Body of pancreas (tissue), 4 donors: ENCODE measurements at regions not wholly inside any gene's neighbourhood (a gene's known extent, or its start where the extent isn't known, plus 50 kb on each side); places are given as distances from the start of the nearest gene placed in this dataset.

ENCODE experiments used
- ATAC-seq: fragments of 150-250 bp; one replicate; pipeline ENCODE4 v1.9.1; 2016
- DNase-seq, 4 donors: peaks; one replicate each; pipeline ENCODE4 v3.0.0-alpha.2; 2019
- H3K27ac ChIP-seq, 4 donors: fragments of 200-600 bp; sonication (generic); 1 replicate in 3 of 4; 2 replicates in 1 of 4; pipeline versions ENCODE4 v1.5.1 to v1.6.1; 2016 to 2019; ENCODE audit warnings: mild to moderate bottlenecking in 1 of 4, mixed read lengths in 1 of 4, moderate library complexity in 1 of 4
- H3K27me3 ChIP-seq, 2 donors: fragments of 200-600 bp; sonication (generic); one replicate each; pipeline ENCODE4 v1.6.0; 2016; ENCODE audit warnings: mild to moderate bottlenecking in 1 of 2
- H3K36me3 ChIP-seq, 2 donors: fragments of 200-600 bp; sonication (generic); replicated peaks in 1 of 2; 2 replicates each; pipeline ENCODE4 v1.5.1; 2016; ENCODE audit warnings: low read depth in 2 of 2; ENCODE audit not compliant: insufficient read depth in 1 of 2
- H3K4me1 ChIP-seq: fragments of 200-600 bp; sonication (generic); one replicate; pipeline ENCODE4 v1.6.0; 2016
- H3K4me3 ChIP-seq, 2 donors: fragments of 200-600 bp; sonication (generic); 1 replicate in 1 of 2; 2 replicates in 1 of 2; pipeline ENCODE4 v1.5.1; 2016 to 2019
- H3K9me3 ChIP-seq, 3 donors: fragments of 200-600 bp; sonication (generic); 1 replicate in 2 of 3; 2 replicates in 1 of 3; pipeline ENCODE4 v1.5.1; 2016
- POLR2A ChIP-seq, 3 donors: fragments of 450-650 bp; IDR thresholded peaks; one replicate each; pipeline ENCODE4 v1.6.1; 2016; ENCODE audit warnings: antibody characterized with exemption in 3 of 3, mild to moderate bottlenecking in 2 of 3
- WGBS, 2 donors: methylation state at CpG; one replicate each; pipeline ENCODE4 v1.1.5; 2017; 5-methylcytosine and 5-hydroxymethylcytosine counted together
- intact Hi-C: fragments of 100-400 bp; cut with DNase I; formaldehyde crosslinking; loops from one replicate; pipeline ENCODE4 v1.15.1; 2023
- TF ChIP-seq, protein P1 (sequence below), 7 experiments: fragments of 450-650 bp in 4 of 7; fragments of 200-600 bp in 3 of 7; sonication (generic) in 3 of 7; IDR thresholded peaks; one replicate each; pipeline ENCODE4 v1.5.1; 2016 to 2019; ENCODE audit warnings: antibody characterized with exemption in 7 of 7

DNA sequence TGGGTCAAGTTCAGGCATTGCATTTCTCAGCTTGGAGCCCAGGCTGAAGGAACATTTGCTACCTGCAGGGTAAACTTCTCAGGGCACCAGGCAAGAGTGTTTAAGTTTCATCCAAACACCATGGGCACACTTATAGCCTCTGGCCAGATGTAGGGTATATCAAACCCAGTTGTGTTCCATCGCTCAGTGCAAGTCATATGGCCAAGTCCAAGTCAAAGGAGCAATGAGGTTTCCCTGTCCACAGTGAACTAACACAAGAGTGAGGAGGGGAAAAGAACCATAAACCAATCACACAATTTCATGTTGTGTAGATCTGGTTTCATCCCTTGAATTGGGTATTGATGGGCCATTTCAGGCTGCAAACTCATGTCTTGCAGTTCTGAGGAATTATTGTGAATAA, 107.2 kb downstream of the SOX11 start:
- H3K4me3 ChIP-seq, result no peak overlapping the region
- DNase-seq, result no peak
- no peak for ATAC-seq
- H3K27me3 ChIP-seq, result no peaks in the 10 kb centered on the region
- TF ChIP-seq, protein P1, sequence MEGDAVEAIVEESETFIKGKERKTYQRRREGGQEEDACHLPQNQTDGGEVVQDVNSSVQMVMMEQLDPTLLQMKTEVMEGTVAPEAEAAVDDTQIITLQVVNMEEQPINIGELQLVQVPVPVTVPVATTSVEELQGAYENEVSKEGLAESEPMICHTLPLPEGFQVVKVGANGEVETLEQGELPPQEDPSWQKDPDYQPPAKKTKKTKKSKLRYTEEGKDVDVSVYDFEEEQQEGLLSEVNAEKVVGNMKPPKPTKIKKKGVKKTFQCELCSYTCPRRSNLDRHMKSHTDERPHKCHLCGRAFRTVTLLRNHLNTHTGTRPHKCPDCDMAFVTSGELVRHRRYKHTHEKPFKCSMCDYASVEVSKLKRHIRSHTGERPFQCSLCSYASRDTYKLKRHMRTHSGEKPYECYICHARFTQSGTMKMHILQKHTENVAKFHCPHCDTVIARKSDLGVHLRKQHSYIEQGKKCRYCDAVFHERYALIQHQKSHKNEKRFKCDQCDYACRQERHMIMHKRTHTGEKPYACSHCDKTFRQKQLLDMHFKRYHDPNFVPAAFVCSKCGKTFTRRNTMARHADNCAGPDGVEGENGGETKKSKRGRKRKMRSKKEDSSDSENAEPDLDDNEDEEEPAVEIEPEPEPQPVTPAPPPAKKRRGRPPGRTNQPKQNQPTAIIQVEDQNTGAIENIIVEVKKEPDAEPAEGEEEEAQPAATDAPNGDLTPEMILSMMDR (IDR thresholded peaks at IDR 0.05), result no peak
- TF ChIP-seq POLR2A (IDR thresholded peaks at IDR 0.05), result no peak
- H3K9me3 ChIP-seq, result no peaks in the 10 kb centered on the region
- no peaks in the 10 kb centered on the region for H3K36me3 ChIP-seq
- H3K27ac ChIP-seq, result no peak overlapping the region
- intact Hi-C loops, result no loop called here
- H3K4me1 ChIP-seq, result no peaks in the 10 kb centered on the region
- 83 to 92% methylated on average over 1 of the region's 1 CpG for whole genome bisulfite sequencing, 2 donors

DNA sequence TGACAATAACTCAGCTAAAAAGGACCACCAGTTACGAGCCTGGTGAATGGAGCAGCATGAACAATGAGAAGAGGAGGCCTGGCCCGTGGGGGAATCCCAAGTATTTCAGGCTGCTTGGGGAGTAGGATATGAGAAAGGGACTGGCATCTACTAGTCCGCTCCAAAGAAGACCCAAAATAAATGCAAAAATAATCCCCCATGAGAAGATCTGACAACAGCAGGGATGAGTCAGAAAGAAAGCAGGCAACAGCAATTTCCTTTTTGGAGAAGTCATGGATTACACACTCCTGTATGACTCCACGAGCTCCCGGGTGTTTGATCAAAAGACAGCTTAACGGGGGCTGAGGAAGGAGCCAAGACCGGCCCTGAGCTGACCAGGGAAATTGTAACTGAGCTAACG, 111.4 kb downstream of the SOX11 start:
- DNase-seq (no peak), ATAC-seq (no peak)
- H3K9me3 ChIP-seq, result no peaks in the 10 kb centered on the region
- H3K36me3 ChIP-seq, result no peaks in the 10 kb centered on the region
- intact Hi-C loops, result no loop called here
- 27 to 29% methylated on average over 8 of the region's 8 CpGs for WGBS, 2 donors
- H3K4me3 ChIP-seq, result no peak overlapping the region
- TF ChIP-seq POLR2A (IDR thresholded peaks at IDR 0.05), result no peak
- TF ChIP-seq, protein P1 (IDR thresholded peaks at IDR 0.05), result no peak
- H3K4me1 ChIP-seq, result no peaks in the 10 kb centered on the region
- no peaks in the 10 kb centered on the region for H3K27me3 ChIP-seq
- no peak overlapping the region for H3K27ac ChIP-seq

DNA sequence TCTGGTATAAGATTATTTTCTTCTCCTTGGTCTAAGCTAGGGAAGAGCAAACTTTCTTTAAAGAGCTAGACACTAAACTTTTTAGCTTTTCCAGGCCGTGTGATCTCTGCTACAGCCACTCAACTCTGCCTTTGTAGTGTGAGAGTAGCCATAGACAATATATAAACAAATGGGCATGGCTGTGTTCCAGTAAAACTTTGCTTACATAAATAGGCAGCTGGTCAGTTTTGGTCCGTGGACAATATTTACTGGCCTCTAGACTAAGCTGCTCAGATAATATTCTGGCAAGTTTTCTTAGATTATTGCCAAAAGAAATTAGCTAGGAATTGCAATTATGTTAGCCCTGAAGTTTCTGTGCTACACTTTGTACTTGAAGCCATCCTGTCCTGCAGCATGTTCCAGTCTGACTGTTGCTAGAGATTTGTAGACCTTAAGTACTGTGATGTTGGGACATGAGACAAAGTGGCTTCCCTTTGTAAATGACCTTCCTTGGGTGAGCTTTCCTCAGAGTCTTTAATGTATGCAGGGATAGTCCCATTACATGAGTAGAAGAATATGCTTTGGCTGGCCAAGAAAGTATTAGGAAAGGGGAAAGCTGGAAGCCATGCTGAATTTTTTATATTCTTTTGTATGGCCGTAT, 126.9 kb downstream of the SOX11 start:
- intact Hi-C loops, result no loop called here
- ATAC-seq (no peak), DNase-seq (no peak)

DNA sequence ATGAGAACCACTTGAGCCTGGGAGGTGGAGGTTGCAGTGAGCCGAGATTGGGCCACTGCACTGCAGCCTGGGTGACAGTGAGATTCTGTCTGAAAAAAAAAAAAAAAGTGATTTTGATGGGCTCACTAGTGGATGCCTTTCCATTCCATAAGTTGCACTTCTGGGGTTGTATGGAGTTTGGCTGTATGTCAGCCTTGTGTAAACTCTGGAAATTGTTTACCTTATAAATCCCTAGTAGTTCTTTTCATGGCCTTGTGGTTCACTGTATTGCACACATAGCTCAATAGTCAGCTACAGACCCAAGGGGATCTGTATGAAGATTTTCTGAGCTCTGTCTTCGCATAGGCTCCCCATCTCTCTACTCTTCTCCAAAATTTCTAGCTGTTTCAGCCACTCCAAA, 131.9 kb downstream of the SOX11 start:
- H3K27ac ChIP-seq, result no peak overlapping the region
- no peaks in the 10 kb centered on the region for H3K36me3 ChIP-seq
- H3K4me3 ChIP-seq, result no peak overlapping the region
- H3K4me1 ChIP-seq, result peaks cover under 1% of the 10 kb centered on the region
- WGBS, 2 donors, result 63 to 72% methylated on average over 2 of the region's 2 CpGs
- no peak for ATAC-seq
- intact Hi-C loops, result no loop called here
- TF ChIP-seq, protein P1 (IDR thresholded peaks at IDR 0.05), result no peak
- TF ChIP-seq POLR2A (IDR thresholded peaks at IDR 0.05), result no peak
- no peaks in the 10 kb centered on the region for H3K9me3 ChIP-seq
- no peak for DNase-seq
- no peaks in the 10 kb centered on the region for H3K27me3 ChIP-seq

More for the DNA sequence above, 126.9 kb downstream of the SOX11 start:
- no peaks in the 10 kb centered on the region for H3K36me3 ChIP-seq
- H3K4me3 ChIP-seq, result no peak overlapping the region
- H3K4me1 ChIP-seq, result peaks cover 5% of the 10 kb centered on the region
- H3K9me3 ChIP-seq, result no peaks in the 10 kb centered on the region
- no peak overlapping the region for H3K27ac ChIP-seq
- no peaks in the 10 kb centered on the region for H3K27me3 ChIP-seq
- 37 to 38% methylated on average over 3 of the region's 3 CpGs for WGBS, 2 donors
- TF ChIP-seq POLR2A (IDR thresholded peaks at IDR 0.05), result no peak
- TF ChIP-seq, protein P1 (IDR thresholded peaks at IDR 0.05), result no peak

DNA sequence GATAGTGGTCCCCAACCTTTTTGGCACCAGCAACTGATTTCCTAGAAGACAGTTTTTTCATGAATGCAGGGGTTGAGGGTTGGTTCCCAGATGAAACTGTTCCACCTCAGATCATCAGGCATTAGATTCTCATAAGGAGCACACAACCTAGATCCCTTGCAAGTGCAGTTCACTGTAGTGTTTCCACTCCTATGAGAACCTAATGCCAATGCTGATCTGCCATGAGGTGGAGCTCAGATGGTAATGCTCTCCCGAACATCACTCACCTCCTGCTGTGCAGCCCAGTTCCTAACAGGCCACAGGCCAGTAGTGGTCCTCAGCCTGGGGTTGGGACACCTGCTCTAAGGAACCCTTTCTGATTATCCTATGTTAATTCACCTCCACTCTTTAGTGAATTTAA, 133.5 kb downstream of the SOX11 start:
- no peak overlapping the region for H3K27ac ChIP-seq
- DNase-seq, result no peak
- WGBS, 2 donors, result 57 to 82% methylated on average over 1 of the region's 1 CpG
- no peak for ATAC-seq
- no peaks in the 10 kb centered on the region for H3K27me3 ChIP-seq
- H3K9me3 ChIP-seq, result no peaks in the 10 kb centered on the region
- H3K4me1 ChIP-seq, result no peaks in the 10 kb centered on the region
- H3K4me3 ChIP-seq, result no peak overlapping the region
- TF ChIP-seq POLR2A (IDR thresholded peaks at IDR 0.05), result no peak
- TF ChIP-seq, protein P1 (IDR thresholded peaks at IDR 0.05), result no peak
- no peaks in the 10 kb centered on the region for H3K36me3 ChIP-seq
- intact Hi-C loops, result no loop called here
